Natural killer cell (primary cell): ENCODE measurements at regions not wholly inside any gene's neighbourhood (a gene's known extent, or its start where the extent isn't known, plus 50 kb on each side); places are given as distances from the start of the nearest gene placed in this dataset.

Experiments
- ATAC-seq, 3 donors: fragments of 150-1000 bp in 2 of 3; fragments of 200-7000 bp in 1 of 3; cut with Tn5 transposase; 1 replicate in 1 of 3; 2 replicates in 2 of 3; pipeline ENCODE4 v1.10.0; 2021; ENCODE audit warnings: mild to moderate bottlenecking in 2 of 3, moderate library complexity in 2 of 3
- DNase-seq, 2 donors: peaks; one replicate each; pipeline versions ENCODE4 v3.0.0 to v3.0.0-alpha.2; 2013 to 2021; ENCODE audit warnings: mixed read lengths in 1 of 2
- H3K27ac ChIP-seq: one replicate; pipeline ENCODE4 v1.5.1; 2013; ENCODE audit warnings: mild to moderate bottlenecking, low read length
- H3K27me3 ChIP-seq: one replicate; pipeline ENCODE4 v1.6.1; 2013; ENCODE audit warnings: low read length; ENCODE audit not compliant: control insufficient read depth, insufficient read depth
- H3K36me3 ChIP-seq: one replicate; pipeline ENCODE4 v1.6.1; 2013; ENCODE audit warnings: low read length; ENCODE audit not compliant: control insufficient read depth, insufficient read depth
- H3K4me1 ChIP-seq: one replicate; pipeline ENCODE4 v1.6.1; 2013; ENCODE audit warnings: low read length; ENCODE audit not compliant: control insufficient read depth, insufficient read depth
- H3K4me3 ChIP-seq: one replicate; pipeline ENCODE4 v1.5.1; 2013; ENCODE audit warnings: low read length
- H3K9me3 ChIP-seq: one replicate; pipeline ENCODE4 v1.6.1; 2013; ENCODE audit warnings: low read length; ENCODE audit not compliant: control insufficient read depth, insufficient read depth
- H3K27ac Mint-ChIP-seq, 2 donors: one replicate each; pipeline ENCODE4 v1.8.0; 2022; ENCODE audit warnings: mild to moderate bottlenecking in 2 of 2, mixed read lengths in 2 of 2, moderate library complexity in 1 of 2
- H3K27me3 Mint-ChIP-seq, 2 donors: one replicate each; pipeline ENCODE4 v1.8.0; 2022; ENCODE audit warnings: low read depth in 2 of 2, mixed read lengths in 2 of 2
- H3K36me3 Mint-ChIP-seq: one replicate; pipeline ENCODE4 v1.8.0; 2022; ENCODE audit warnings: mixed read lengths
- H3K4me1 Mint-ChIP-seq, 2 donors: one replicate each; pipeline ENCODE4 v1.8.0; 2022; ENCODE audit warnings: mixed read lengths in 2 of 2
- H3K4me3 Mint-ChIP-seq: one replicate; pipeline ENCODE4 v1.8.0; 2022; ENCODE audit warnings: mild to moderate bottlenecking, moderate library complexity, mixed read lengths
- H3K9me3 Mint-ChIP-seq, 2 donors: one replicate each; pipeline ENCODE4 v1.8.0; 2022; ENCODE audit warnings: mixed read lengths in 2 of 2
- WGBS: methylation state at CpG from one replicate; pipeline ENCODE4 v1.1.7; 2013; ENCODE audit warnings: missing lambda C conversion rate; ENCODE audit not compliant: insufficient coverage; 5-methylcytosine and 5-hydroxymethylcytosine counted together
- intact Hi-C: fragments of 100-400 bp; cut with micrococcal nuclease; formaldehyde crosslinking; loops from one replicate; pipeline ENCODE4 v1.14.2; 2022
- TF ChIP-seq, protein P1 (sequence below): fragments of 200-600 bp; IDR thresholded peaks from one replicate; pipeline ENCODE4 v1.8.0; 2022; ENCODE audit warnings: antibody characterized with exemption

DNA sequence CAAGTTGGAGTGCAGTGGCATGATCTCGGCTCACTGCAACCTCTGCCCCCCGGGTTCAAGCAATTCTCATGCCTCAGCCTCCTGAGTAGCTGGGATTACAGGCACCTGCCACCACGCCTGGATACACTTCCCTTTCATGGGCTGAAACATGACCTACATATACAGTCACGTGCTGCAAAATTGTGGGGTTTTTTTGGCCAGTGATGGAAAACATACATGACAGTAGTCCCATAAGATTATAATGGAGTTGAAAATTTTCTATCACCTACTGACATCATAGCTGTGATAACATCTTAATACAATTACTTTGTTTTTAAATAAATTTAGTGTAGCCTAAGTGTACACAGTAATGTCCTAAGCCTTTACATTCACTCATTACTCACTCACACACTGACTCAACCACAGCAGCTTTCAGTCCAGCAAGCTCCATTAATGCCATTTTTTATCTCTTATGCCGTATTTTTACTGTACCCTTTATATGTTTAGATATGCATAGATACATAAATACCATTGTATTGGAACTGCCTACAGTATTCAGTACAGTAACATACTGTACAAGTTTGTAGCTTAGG lies 79.9 kb upstream of the TMEM196 start:
- Histone ChIP-seq H3K27ac (no peak overlapping the region), H3K27me3 (no peaks in the 10 kb centered on the region), H3K9me3 (no peaks in the 10 kb centered on the region), H3K4me1 (no peaks in the 10 kb centered on the region), H3K36me3 (no peaks in the 10 kb centered on the region), H3K4me3 (no peak overlapping the region)
- Mint-ChIP-seq H3K4me3 (no peak overlapping the region), H3K4me1 (no peaks in the 10 kb centered on the region), H3K27me3 (no peaks in the 10 kb centered on the region), H3K9me3 (peaks cover 9 to 10% of the 10 kb centered on the region in 2 donors), H3K27ac (no peak overlapping the region), H3K36me3 (no peaks in the 10 kb centered on the region)
- no peak for DNase-seq
- TF ChIP-seq, protein P1, sequence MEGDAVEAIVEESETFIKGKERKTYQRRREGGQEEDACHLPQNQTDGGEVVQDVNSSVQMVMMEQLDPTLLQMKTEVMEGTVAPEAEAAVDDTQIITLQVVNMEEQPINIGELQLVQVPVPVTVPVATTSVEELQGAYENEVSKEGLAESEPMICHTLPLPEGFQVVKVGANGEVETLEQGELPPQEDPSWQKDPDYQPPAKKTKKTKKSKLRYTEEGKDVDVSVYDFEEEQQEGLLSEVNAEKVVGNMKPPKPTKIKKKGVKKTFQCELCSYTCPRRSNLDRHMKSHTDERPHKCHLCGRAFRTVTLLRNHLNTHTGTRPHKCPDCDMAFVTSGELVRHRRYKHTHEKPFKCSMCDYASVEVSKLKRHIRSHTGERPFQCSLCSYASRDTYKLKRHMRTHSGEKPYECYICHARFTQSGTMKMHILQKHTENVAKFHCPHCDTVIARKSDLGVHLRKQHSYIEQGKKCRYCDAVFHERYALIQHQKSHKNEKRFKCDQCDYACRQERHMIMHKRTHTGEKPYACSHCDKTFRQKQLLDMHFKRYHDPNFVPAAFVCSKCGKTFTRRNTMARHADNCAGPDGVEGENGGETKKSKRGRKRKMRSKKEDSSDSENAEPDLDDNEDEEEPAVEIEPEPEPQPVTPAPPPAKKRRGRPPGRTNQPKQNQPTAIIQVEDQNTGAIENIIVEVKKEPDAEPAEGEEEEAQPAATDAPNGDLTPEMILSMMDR: no peak
- intact Hi-C loops: no loop called here
- no peak for ATAC-seq
- 76% methylated on average over 3 of the region's 5 CpGs for WGBS

DNA sequence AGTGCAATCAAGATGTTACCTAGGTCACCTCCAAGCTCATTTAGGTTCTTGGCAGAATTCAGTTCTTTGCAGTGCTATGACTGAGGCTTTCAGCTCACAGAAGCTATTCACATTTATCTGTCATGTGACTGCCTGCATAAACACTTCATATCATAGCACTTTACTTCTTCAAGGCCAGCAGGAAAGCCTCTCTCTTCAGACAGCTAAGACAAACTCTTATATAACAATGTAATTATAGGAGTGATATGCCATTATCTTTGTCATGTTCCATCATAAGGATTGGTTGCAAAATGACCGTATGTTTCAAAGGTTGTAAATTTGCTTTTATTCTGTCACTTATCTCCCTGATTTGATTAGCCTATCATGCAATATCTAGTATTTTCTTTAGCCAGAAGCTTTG lies 78.8 kb upstream of the TMEM196 start:
- Histone ChIP-seq H3K27me3 (no peaks in the 10 kb centered on the region), H3K9me3 (no peaks in the 10 kb centered on the region), H3K4me3 (no peak overlapping the region), H3K36me3 (no peaks in the 10 kb centered on the region), H3K4me1 (no peaks in the 10 kb centered on the region), H3K27ac (no peak overlapping the region)
- DNase-seq (no peak), ATAC-seq (no peak)
- H3K9me3 Mint-ChIP-seq: peaks cover 9 to 10% of the 10 kb centered on the region in 2 donors
- H3K27me3 Mint-ChIP-seq: no peaks in the 10 kb centered on the region
- no peak overlapping the region for H3K4me3 Mint-ChIP-seq
- intact Hi-C loops: no loop called here
- no peak overlapping the region for H3K27ac Mint-ChIP-seq
- H3K4me1 Mint-ChIP-seq: no peaks in the 10 kb centered on the region
- no peaks in the 10 kb centered on the region for H3K36me3 Mint-ChIP-seq
- TF ChIP-seq, protein P1: no peak
- WGBS: 60% methylated on average over 1 of the region's 1 CpG

DNA sequence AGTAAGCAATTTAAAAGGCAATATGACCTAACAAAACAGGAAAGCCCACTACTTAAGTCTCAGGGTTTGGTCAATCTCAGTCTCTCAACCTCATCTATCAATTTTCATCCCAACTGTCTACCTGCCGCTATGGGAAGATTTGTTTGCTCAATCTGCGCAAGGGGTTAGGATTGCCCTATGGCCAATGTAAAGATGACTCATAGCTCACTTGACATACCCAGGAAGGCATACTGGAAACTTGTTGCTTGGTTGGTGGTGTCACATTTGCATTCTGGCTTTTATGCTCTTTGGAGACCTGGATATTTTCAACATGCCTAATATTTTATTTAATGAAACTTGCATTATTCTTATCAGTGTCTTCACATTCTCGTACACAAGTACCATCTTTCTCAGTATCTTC lies 78.1 kb upstream of the TMEM196 start:
- DNase-seq (no peak), ATAC-seq (no peak)
- no peaks in the 10 kb centered on the region for H3K4me1 ChIP-seq
- H3K9me3 ChIP-seq: no peaks in the 10 kb centered on the region
- H3K27me3 ChIP-seq: no peaks in the 10 kb centered on the region
- TF ChIP-seq, protein P1: no peak
- intact Hi-C loops: no loop called here
- H3K36me3 ChIP-seq: no peaks in the 10 kb centered on the region
- H3K27me3 Mint-ChIP-seq: no peaks in the 10 kb centered on the region
- no peaks in the 10 kb centered on the region for H3K4me1 Mint-ChIP-seq
- no peaks in the 10 kb centered on the region for H3K36me3 Mint-ChIP-seq
- H3K9me3 Mint-ChIP-seq: peaks cover 7% of the 10 kb centered on the region in 2 donors
- H3K4me3 Mint-ChIP-seq: no peak overlapping the region
- WGBS: 100% methylated on average over 2 of the region's 3 CpGs
- H3K4me3 ChIP-seq: no peak overlapping the region
- no peak overlapping the region for H3K27ac ChIP-seq
- no peak overlapping the region for H3K27ac Mint-ChIP-seq

DNA sequence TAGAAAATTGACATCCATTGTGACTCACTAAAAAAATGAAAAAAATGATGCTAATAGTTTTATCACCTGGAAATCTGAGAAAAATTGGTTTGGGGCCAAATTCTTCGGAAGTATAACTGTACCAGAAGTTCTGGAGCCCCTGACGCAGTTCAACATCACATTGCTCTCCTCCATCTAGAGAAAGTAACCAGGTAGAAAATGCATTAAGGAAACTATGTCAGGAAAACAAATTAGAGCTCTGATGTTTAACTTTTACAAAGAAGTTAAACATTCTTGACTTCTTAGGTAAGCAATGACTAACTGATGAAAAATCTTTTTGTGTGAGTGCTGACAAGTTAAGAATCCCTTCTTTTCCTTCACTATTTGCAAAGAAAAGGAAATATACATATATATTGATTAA lies 61.1 kb upstream of the TMEM196 start:
- intact Hi-C loops: no loop called here
- no peaks in the 10 kb centered on the region for H3K4me1 ChIP-seq

More for the DNA sequence above, 61.1 kb upstream of the TMEM196 start:
- Mint-ChIP-seq H3K4me1 (no peaks in the 10 kb centered on the region), H3K27me3 (no peaks in the 10 kb centered on the region), H3K4me3 (no peak overlapping the region), H3K9me3 (peaks cover 11 to 21% of the 10 kb centered on the region in 2 donors), H3K27ac (no peak overlapping the region), H3K36me3 (no peaks in the 10 kb centered on the region)
- Histone ChIP-seq H3K27me3 (no peaks in the 10 kb centered on the region), H3K27ac (no peak overlapping the region), H3K36me3 (no peaks in the 10 kb centered on the region), H3K4me3 (no peak overlapping the region), H3K9me3 (no peaks in the 10 kb centered on the region)
- no peak for DNase-seq
- TF ChIP-seq, protein P1: no peak
- ATAC-seq: no peak
- 75% methylated on average over 1 of the region's 2 CpGs for WGBS
